ENCODE measurements at regions not wholly inside any gene's neighbourhood (a gene's known extent, or its start where the extent isn't known, plus 50 kb on each side); places are given as distances from the start of the nearest gene placed in this dataset.

GRCh38 chr13:67961331-67961730 is 731.2 kb upstream of the PCDH9 start:
- FAIRE-seq: no peak
- dilution Hi-C loops (cut with MboI; ENCODE audit: extremely low pct_ligation_motif_present, low sequenced_read_pairs): no loop called here

GRCh38 chr13:67951431-67951830 is 721.3 kb upstream of the PCDH9 start:
- H3K9me3 ChIP-seq (ENCODE audit: control insufficient read depth, low read depth, low read length): no peaks in the 10 kb centered on the region
- no peak overlapping the region for H3K27ac ChIP-seq (ENCODE audit: control insufficient read depth, insufficient read depth, low read length)
- FAIRE-seq (no peak), DNase-seq (ENCODE audit: low read depth, low spot score) (no peak)
- H4K20me1 ChIP-seq (ENCODE audit: control insufficient read depth, extremely low read depth, insufficient read depth, low read length): no peaks in the 10 kb centered on the region
- TF ChIP-seq EZH2 (IDR thresholded peaks at IDR 0.05; ENCODE audit: low read length) (no peak), CTCF (optimal IDR thresholded peaks at IDR 0.05 in 1 of 3, IDR thresholded peaks at IDR 0.05 in 1 of 3, conservative IDR thresholded peaks at IDR 0.05 in 1 of 3; ENCODE audit: extremely low read depth in 1 of 3, insufficient read depth in 2 of 3, low read length in 3 of 3) (no peak)
- no peaks in the 10 kb centered on the region for H3K9me1 ChIP-seq (ENCODE audit: control insufficient read depth, extremely low read depth, insufficient read depth, low read length)
- H3K36me3 ChIP-seq (ENCODE audit: control insufficient read depth in 2 of 2, extremely low read depth in 1 of 2, insufficient read depth in 2 of 2, low read length in 2 of 2): no peaks in the 10 kb centered on the region
- H3K27me3 ChIP-seq (ENCODE audit: control insufficient read depth, extremely low read depth, insufficient read depth, low read length): no peaks in the 10 kb centered on the region
- no peaks in the 10 kb centered on the region for H3K4me1 ChIP-seq (ENCODE audit: control insufficient read depth, extremely low read depth, insufficient read depth, low read length)
- no peak overlapping the region for H2AFZ ChIP-seq (ENCODE audit: control insufficient read depth, low read length)
- no peak overlapping the region for H3K4me3 ChIP-seq (ENCODE audit: control insufficient read depth in 2 of 3, extremely low read depth in 1 of 3, insufficient read depth in 2 of 3, low read depth in 1 of 3, low read length in 3 of 3)
- no peak overlapping the region for H3K4me2 ChIP-seq (ENCODE audit: control insufficient read depth, extremely low read depth, insufficient read depth, low read depth, low read length)
- no peak overlapping the region for H3K9ac ChIP-seq (ENCODE audit: control insufficient read depth, extremely low read depth, insufficient read depth, low read length)
- dilution Hi-C loops (cut with MboI; ENCODE audit: extremely low pct_ligation_motif_present, low sequenced_read_pairs): no loop called here
- H3K79me2 ChIP-seq (ENCODE audit: control insufficient read depth, insufficient read depth, low read length): no peaks in the 10 kb centered on the region

More at GRCh38 chr13:67961331-67961730, 731.2 kb upstream of the PCDH9 start:
- Histone ChIP-seq H3K79me2 (ENCODE audit: control insufficient read depth, insufficient read depth, low read length) (no peaks in the 10 kb centered on the region), H3K36me3 (ENCODE audit: control insufficient read depth in 2 of 2, extremely low read depth in 1 of 2, insufficient read depth in 2 of 2, low read length in 2 of 2) (no peaks in the 10 kb centered on the region), H3K4me1 (ENCODE audit: control insufficient read depth, extremely low read depth, insufficient read depth, low read length) (no peaks in the 10 kb centered on the region), H2AFZ (ENCODE audit: control insufficient read depth, low read length) (no peak overlapping the region), H3K9me1 (ENCODE audit: control insufficient read depth, extremely low read depth, insufficient read depth, low read length) (no peaks in the 10 kb centered on the region), H3K9ac (ENCODE audit: control insufficient read depth, extremely low read depth, insufficient read depth, low read length) (no peak overlapping the region), H4K20me1 (ENCODE audit: control insufficient read depth, extremely low read depth, insufficient read depth, low read length) (no peaks in the 10 kb centered on the region), H3K9me3 (ENCODE audit: control insufficient read depth, low read depth, low read length) (no peaks in the 10 kb centered on the region), H3K27me3 (ENCODE audit: control insufficient read depth, extremely low read depth, insufficient read depth, low read length) (no peaks in the 10 kb centered on the region), H3K27ac (ENCODE audit: control insufficient read depth, insufficient read depth, low read length) (no peak overlapping the region), H3K4me3 (ENCODE audit: control insufficient read depth in 2 of 3, extremely low read depth in 1 of 3, insufficient read depth in 2 of 3, low read depth in 1 of 3, low read length in 3 of 3) (no peak overlapping the region), H3K4me2 (ENCODE audit: control insufficient read depth, extremely low read depth, insufficient read depth, low read depth, low read length) (no peak overlapping the region)
- TF ChIP-seq CTCF (optimal IDR thresholded peaks at IDR 0.05 in 1 of 3, IDR thresholded peaks at IDR 0.05 in 1 of 3, conservative IDR thresholded peaks at IDR 0.05 in 1 of 3; ENCODE audit: extremely low read depth in 1 of 3, insufficient read depth in 2 of 3, low read length in 3 of 3) (no peak), EZH2 (IDR thresholded peaks at IDR 0.05; ENCODE audit: low read length) (no peak)
- no peak for DNase-seq (ENCODE audit: low read depth, low spot score)

All from keratinocyte (primary cell).